H1 (cell line): ENCODE measurements at regions not wholly inside any gene's neighbourhood (a gene's known extent, or its start where the extent isn't known, plus 50 kb on each side); places are given as distances from the start of the nearest gene placed in this dataset.

ENCODE experiments used
- CREB1 ChIP-seq: IDR thresholded peaks from 2 replicates; pipeline ENCODE4 v1.6.1; 2012; ENCODE audit warnings: inconsistent platforms
- EZH2 ChIP-seq: fragments of 200-600 bp; sonication (generic); IDR thresholded peaks from 2 replicates; pipeline ENCODE4 v1.7.1; 2012; ENCODE audit warnings: low read depth, mild to moderate bottlenecking, moderate library complexity, low read length, inconsistent platforms; ENCODE audit not compliant: severe bottlenecking
- JUND ChIP-seq: IDR thresholded peaks from 2 replicates; pipeline ENCODE4 v1.6.1; 2011; ENCODE audit warnings: mild to moderate bottlenecking, improper control_type of control experiment, low read length
- NANOG ChIP-seq: IDR thresholded peaks from 2 replicates; pipeline ENCODE4 v1.6.1; 2011; ENCODE audit warnings: low read length, low read depth, mild to moderate bottlenecking, inconsistent platforms; ENCODE audit not compliant: insufficient read depth, poor library complexity, severe bottlenecking
- RFX5 ChIP-seq: IDR thresholded peaks from 2 replicates; pipeline ENCODE4 v1.6.1; 2011; ENCODE audit warnings: low read depth, low read length, improper control_type of control experiment, borderline replicate concordance
- TF ChIP-seq, protein P1 (sequence below): IDR thresholded peaks from 2 replicates; pipeline ENCODE4 v1.6.1; 2012; ENCODE audit warnings: inconsistent platforms

DNA sequence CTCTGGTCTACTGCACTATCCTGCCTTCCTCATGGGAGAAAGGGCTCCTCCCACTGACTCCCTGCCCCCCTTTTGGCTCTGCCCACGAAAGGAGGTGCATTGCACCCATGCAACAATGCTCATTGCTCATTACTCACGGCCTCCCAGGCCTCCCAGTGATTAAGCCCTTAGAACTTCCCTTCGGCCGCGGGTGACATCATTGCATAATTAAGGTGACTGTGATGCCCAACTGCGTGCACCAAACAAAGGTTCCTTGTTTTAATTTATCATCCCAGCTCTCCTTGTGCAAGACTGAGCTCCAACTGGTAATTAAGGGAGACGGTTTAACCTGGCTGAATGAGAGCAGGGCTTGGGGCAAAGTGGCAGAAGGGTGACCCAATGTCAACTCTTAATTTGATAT lies 180.4 kb downstream of the GAS1 start (continued):
- TF ChIP-seq, protein P1, sequence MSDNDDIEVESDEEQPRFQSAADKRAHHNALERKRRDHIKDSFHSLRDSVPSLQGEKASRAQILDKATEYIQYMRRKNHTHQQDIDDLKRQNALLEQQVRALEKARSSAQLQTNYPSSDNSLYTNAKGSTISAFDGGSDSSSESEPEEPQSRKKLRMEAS = no peak
- TF ChIP-seq RFX5 = no peak
- no peak for TF ChIP-seq EZH2
- TF ChIP-seq JUND = no peak
- TF ChIP-seq CREB1 = no peak
- no peak for TF ChIP-seq NANOG
